ENCODE measurements at regions not wholly inside any gene's neighbourhood (a gene's known extent, or its start where the extent isn't known, plus 50 kb on each side); places are given as distances from the start of the nearest gene placed in this dataset.
A peak's percentile ranks its signal among the peaks of the same experiment; 100 is the strongest.

GRCh38 chr1:98030483-98030882 lies 109.6 kb upstream of the DPYD start (continued):
- TF ChIP-seq REST (IDR thresholded peaks at IDR 0.05; ENCODE audit: low read depth, low read length) (no peak), RFX5 (IDR thresholded peaks at IDR 0.05; ENCODE audit: low read length) (no peak), USF2 (IDR thresholded peaks at IDR 0.05; ENCODE audit: borderline replicate concordance, low read depth, low read length) (no peak)

GRCh38 chr1:98028800-98029199 lies 108.0 kb upstream of the DPYD start:
- H3K4me3 ChIP-seq (ENCODE audit: low read depth in 2 of 2, low read length in 1 of 2), result peak overlapping the region; percentile 39 to 53; a peak in 3 of 4 replicates
- peak overlapping the region; percentile 63 for H3K9ac ChIP-seq
- H3F3A ChIP-seq (replicated peaks; ENCODE audit: insufficient read depth), result peaks cover 46% of the 10 kb centered on the region
- H3K9me2 ChIP-seq, result no peaks in the 10 kb centered on the region
- H3K27me3 ChIP-seq (ENCODE audit: insufficient read depth), result no peaks in the 10 kb centered on the region
- ChIA-PET CTCF (no interaction called here), POLR2A (no interaction called here)
- peak overlapping the region; percentile 79 to 93 for H3K27ac ChIP-seq (ENCODE audit: low read depth in 2 of 2, low read length in 1 of 2)
- WGBS (ENCODE audit: low lambda C conversion rate), result 5% methylated on average over 6 of the region's 6 CpGs
- H3K9me3 ChIP-seq, result no peaks in the 10 kb centered on the region
- H2AFZ ChIP-seq (ENCODE audit: low read depth), result peak overlapping the region; percentile 34; the same call in 1 of the 2 replicates
- peaks cover 90% of the 10 kb centered on the region for H3K79me2 ChIP-seq (ENCODE audit: insufficient read depth)
- no peak for DNase-seq
- no peaks in the 10 kb centered on the region for H4K20me1 ChIP-seq (ENCODE audit: insufficient read depth)
- peak overlapping the region; percentile 75 for H3K4me2 ChIP-seq
- H3K4me1 ChIP-seq (ENCODE audit: control insufficient read depth in 1 of 2, insufficient read depth in 2 of 2, low read depth in 1 of 2, low read length in 1 of 2), result peaks cover 5 to 6% of the 10 kb centered on the region in 2 experiments; a peak in 2 of 4 replicates
- TF ChIP-seq JUND (IDR thresholded peaks at IDR 0.05), result peak; percentile 51; the same call in 1 of the 2 replicates
- 0 out of 2 replicates have a peak, but pooled peaks have one; percentile 20 for TF ChIP-seq NFIC (IDR thresholded peaks at IDR 0.05; ENCODE audit: borderline replicate concordance)
- TF ChIP-seq RAD21 (IDR thresholded peaks at IDR 0.05; ENCODE audit: low read length), result no peak
- TF ChIP-seq GATA2 (CRISPR knock-in tag; IDR thresholded peaks at IDR 0.05), result no peak
- peak; percentile 58; the same call in 1 of the 2 replicates for TF ChIP-seq FOSL2 (IDR thresholded peaks at IDR 0.05; ENCODE audit: borderline replicate concordance, low read depth)
- no peak for TF ChIP-seq RFX5 (IDR thresholded peaks at IDR 0.05; ENCODE audit: low read length)
- TF ChIP-seq PBX3 (IDR thresholded peaks at IDR 0.05), result peak; percentile 77
- TF ChIP-seq ZBTB33 (IDR thresholded peaks at IDR 0.05; ENCODE audit: borderline replicate concordance, low read depth), result no peak
- TF ChIP-seq TEAD4 (IDR thresholded peaks at IDR 0.05; ENCODE audit: borderline replicate concordance, insufficient read depth), result peak; percentile 74; the same call in 1 of the 2 replicates
- peak in 1 of 2 experiments; percentile 74; a peak in 1 of 4 replicates for TF ChIP-seq EP300 (IDR thresholded peaks at IDR 0.05; ENCODE audit: borderline replicate concordance in 1 of 2, low read depth in 1 of 2, low read length in 1 of 2)
- TF ChIP-seq TCF12 (IDR thresholded peaks at IDR 0.05), result peak; percentile 60
- peaks cover 0 to 9% of the 10 kb centered on the region in 2 experiments for H3K36me3 ChIP-seq (replicated peaks in 1 of 2; ENCODE audit: control insufficient read depth in 1 of 2, insufficient read depth in 2 of 2, low read length in 1 of 2)
